HepG2 (cell line): ENCODE measurements at regions not wholly inside any gene's neighbourhood (a gene's known extent, or its start where the extent isn't known, plus 50 kb on each side); places are given as distances from the start of the nearest gene placed in this dataset.

Source experiments
- ATAC-seq: fragments of 200-7000 bp; cut with Tn5 transposase; 3 replicates; pipeline ENCODE4 v1.9.1; 2020; ENCODE audit warnings: mild to moderate bottlenecking, moderate library complexity
- BruUV-seq: library from RNA; stranded (reverse); fragments of 400-500 nt; replicated peaks from 2 replicates; lab custom pipeline; 2021; lab: Mats Ljungman, UMichigan
- CTCF ChIA-PET: fragments of 300-600 bp; formaldehyde crosslinking; extraction: SDS; loops from one replicate; lab custom pipeline; 2021; ENCODE audit warnings: low total read pairs, inconsistent platforms, low intra/inter-chr PET ratio; lab: Yijun Ruan, JAX
- POLR2A ChIA-PET: fragments of 350-600 bp; sonication (Branson Sonifier 250); formaldehyde crosslinking; loops from one replicate; lab custom pipeline; 2020; ENCODE audit warnings: antibody characterized with exemption, inconsistent platforms; lab: Yijun Ruan, JAX
- DNase-seq: peaks from one replicate; pipeline ENCODE4 v3.0.0-alpha.2; 2015; ENCODE audit warnings: low spot score
- FAIRE-seq: peaks from 3 replicates; lab custom pipeline; 2011; peaks lifted over from hg19 to GRCh38; lab: Jason Lieb, UNC
- H2AFZ ChIP-seq: one replicate; pipeline ENCODE4 v1.6.1; 2011; ENCODE audit warnings: low read length, inconsistent platforms
- H3K27ac ChIP-seq: fragments of 300-600 bp; 3 replicates; pipeline ENCODE4 v1.8.0; 2011; ENCODE audit warnings: mixed run types, mild to moderate bottlenecking, mixed read lengths, low read length, inconsistent platforms; ENCODE audit not compliant: insufficient read depth; ENCODE audit errors: extremely low read length
- H3K27me3 ChIP-seq, 2 experiments: fragments of 200-600 bp in 1 of 2; 2 replicates in 1 of 2; 3 replicates in 1 of 2; pipeline versions ENCODE4 v1.6.0 to v1.8.0; 2011; ENCODE audit warnings: low read length in 2 of 2, mild to moderate bottlenecking in 2 of 2, moderate library complexity in 2 of 2, inconsistent platforms in 1 of 2; ENCODE audit not compliant: insufficient read depth in 2 of 2, control insufficient read depth in 1 of 2
- H3K36me3 ChIP-seq, 2 experiments: fragments of 200-600 bp in 1 of 2; replicated peaks in 1 of 2; 2 replicates in 1 of 2; 3 replicates in 1 of 2; pipeline versions ENCODE4 v1.5.1 to v1.8.0; 2011; ENCODE audit warnings: low read length in 2 of 2, inconsistent platforms in 1 of 2; ENCODE audit not compliant: insufficient read depth in 2 of 2, control insufficient read depth in 1 of 2
- H3K4me1 ChIP-seq: 2 replicates; pipeline ENCODE4 v1.5.1; 2012; ENCODE audit warnings: low read length, inconsistent platforms; ENCODE audit not compliant: insufficient read depth
- H3K4me2 ChIP-seq: 2 replicates; pipeline ENCODE4 v1.6.0; 2011; ENCODE audit warnings: low read depth, low read length, inconsistent platforms
- H3K4me3 ChIP-seq, 3 experiments: fragments of 200-600 bp in 1 of 3; sonication (generic), shearing (Covaris generic) in 1 of 3; replicated peaks in 1 of 3; 2 replicates each; pipeline ENCODE4 v1.5.1; 2011 to 2016; ENCODE audit warnings: low read length in 3 of 3, inconsistent platforms in 2 of 3, low read depth in 2 of 3, mild to moderate bottlenecking in 2 of 3, control low read depth in 1 of 3, mixed read lengths in 1 of 3; ENCODE audit not compliant: insufficient read depth in 1 of 3
- H3K79me2 ChIP-seq: one replicate; pipeline ENCODE4 v1.6.1; 2011; ENCODE audit warnings: low read length, inconsistent platforms; ENCODE audit not compliant: insufficient read depth
- H3K9ac ChIP-seq: 2 replicates; pipeline ENCODE4 v1.6.0; 2011; ENCODE audit warnings: mild to moderate bottlenecking, low read depth, low read length, inconsistent platforms; ENCODE audit not compliant: insufficient read depth
- H3K9me3 ChIP-seq: 2 replicates; pipeline ENCODE4 v1.5.1; 2012; ENCODE audit warnings: mild to moderate bottlenecking, low read length
- H4K20me1 ChIP-seq: 2 replicates; pipeline ENCODE4 v1.6.0; 2011; ENCODE audit warnings: inconsistent platforms, mild to moderate bottlenecking, low read length, moderate library complexity; ENCODE audit not compliant: insufficient read depth
- CBX2 ChIP-seq, 2 experiments: fragments of 200-600 bp in 1 of 2; sonication (generic); formaldehyde crosslinking in 1 of 2; IDR thresholded peaks; 2 replicates each; pipeline versions ENCODE4 v1.7.0 to v1.8.1; 2018 to 2022; ENCODE audit warnings: low read depth in 2 of 2, low read length in 1 of 2, mild to moderate bottlenecking in 1 of 2, missing genetic modification reagents in 1 of 2
- CHD2 ChIP-seq: IDR thresholded peaks from 2 replicates; pipeline ENCODE4 v1.6.1; 2011; ENCODE audit warnings: low read depth, low read length, improper control_type of control experiment
- ETV5 ChIP-seq: IDR thresholded peaks from 2 replicates; pipeline ENCODE4 v1.6.1; 2018; ENCODE audit warnings: missing biosample characterization, missing genetic modification reagents, inconsistent platforms, borderline replicate concordance
- HIVEP1 ChIP-seq: sonication (generic); formaldehyde crosslinking; IDR thresholded peaks from 2 replicates; pipeline ENCODE4 v1.4.0; 2020; ENCODE audit warnings: mild to moderate bottlenecking, missing genetic modification reagents
- IKZF1 ChIP-seq: fragments of 450-650 bp; IDR thresholded peaks from 2 replicates; pipeline ENCODE4 v1.7.1; 2016
- JDP2 ChIP-seq: sonication (generic); formaldehyde crosslinking; IDR thresholded peaks from 2 replicates; pipeline ENCODE4 v1.8.1; 2022; ENCODE audit warnings: missing genetic modification reagents, borderline replicate concordance
- SIN3B ChIP-seq: fragments of 150-350 bp; IDR thresholded peaks from 2 replicates; pipeline ENCODE4 v1.6.1; 2014; ENCODE audit warnings: low read length
- ZNF367 ChIP-seq: sonication (generic); formaldehyde crosslinking; IDR thresholded peaks from 2 replicates; pipeline ENCODE4 v1.4.0; 2020; ENCODE audit warnings: missing genetic modification reagents, borderline replicate concordance
- ZNF775 ChIP-seq: sonication (generic); formaldehyde crosslinking; IDR thresholded peaks from 2 replicates; pipeline ENCODE4 v1.4.0; 2020; ENCODE audit warnings: missing genetic modification reagents, mild to moderate bottlenecking, moderate library complexity, borderline replicate concordance
- WGBS: methylation state at CpG from one replicate; pipeline ENCODE4 v1.1.6; 2017; ENCODE audit warnings: low lambda C conversion rate; 5-methylcytosine and 5-hydroxymethylcytosine counted together
- in situ Hi-C: cut with HindIII; loops from 2 replicates; pipeline ENCODE4 v1.10.0; 2017; ENCODE audit warnings: low pct_unique_long_range_greater_than_20kb; ENCODE audit not compliant: extremely low pct_ligation_motif_present
- intact Hi-C: fragments of 100-400 bp; cut with micrococcal nuclease; formaldehyde crosslinking; loops from one replicate; pipeline ENCODE4 v1.10.0; 2022; ENCODE audit not compliant: unreplicated experiment
- TF ChIP-seq, protein P1 (sequence below): sonication (generic); formaldehyde crosslinking; IDR thresholded peaks from 2 replicates; pipeline ENCODE4 v1.4.0; 2020; ENCODE audit warnings: missing genetic modification reagents, borderline replicate concordance
- TF ChIP-seq, protein P2 (sequence below), 2 experiments: sonication (generic) in 1 of 2; formaldehyde crosslinking in 1 of 2; IDR thresholded peaks; 2 replicates each; pipeline versions ENCODE4 v1.4.0 to v1.6.1; 2016 to 2020; ENCODE audit warnings: borderline replicate concordance in 1 of 2, low read depth in 1 of 2, mild to moderate bottlenecking in 1 of 2, missing genetic modification reagents in 1 of 2
- TF ChIP-seq, protein P3 (sequence below): sonication (generic); formaldehyde crosslinking; IDR thresholded peaks from 2 replicates; pipeline ENCODE4 v1.4.0; 2020; ENCODE audit warnings: missing genetic modification reagents, borderline replicate concordance

DNA sequence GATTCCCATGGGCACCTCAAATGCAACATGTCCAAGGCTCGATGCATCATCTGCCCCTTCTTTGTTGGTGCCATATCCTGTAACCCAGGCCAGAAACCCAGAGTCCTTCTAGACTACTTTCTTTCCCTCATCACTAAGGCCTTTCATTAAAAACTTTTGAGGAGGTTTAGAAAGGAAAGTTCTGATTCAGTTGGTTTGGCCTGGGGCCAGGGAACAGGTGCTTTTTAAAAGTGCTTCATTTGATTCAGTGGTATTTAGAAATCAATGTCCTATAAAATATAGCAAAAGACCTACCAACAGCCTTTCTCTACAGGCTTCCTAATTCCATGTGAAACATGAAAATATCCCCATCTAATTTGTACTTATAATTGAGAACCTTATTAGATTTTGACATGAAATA is 341.9 kb upstream of the RORA start:
- FAIRE-seq (no peak), ATAC-seq (no peak), DNase-seq (no peak)
- H3K4me2 ChIP-seq: no peak overlapping the region
- H3K9me3 ChIP-seq: no peaks in the 10 kb centered on the region
- H3K4me3 ChIP-seq: no peak overlapping the region
- no peaks in the 10 kb centered on the region for H3K79me2 ChIP-seq
- ChIA-PET CTCF (no interaction called here), POLR2A (no interaction called here)
- in situ Hi-C loops: no loop called here
- BruUV-seq: no TSS peak
- H3K36me3 ChIP-seq: no peaks in the 10 kb centered on the region
- H3K27ac ChIP-seq: no peak overlapping the region
- H3K4me1 ChIP-seq: no peaks in the 10 kb centered on the region
- no peak overlapping the region for H3K9ac ChIP-seq
- WGBS: 7% methylated on average over 1 of the region's 1 CpG
- no peaks in the 10 kb centered on the region for H4K20me1 ChIP-seq
- no peaks in the 10 kb centered on the region for H3K27me3 ChIP-seq
- no peak overlapping the region for H2AFZ ChIP-seq
- intact Hi-C loops: no loop called here
- TF ChIP-seq ETV5 (CRISPR knock-in tag): no peak
- TF ChIP-seq HIVEP1: no peak
- TF ChIP-seq, protein P1, sequence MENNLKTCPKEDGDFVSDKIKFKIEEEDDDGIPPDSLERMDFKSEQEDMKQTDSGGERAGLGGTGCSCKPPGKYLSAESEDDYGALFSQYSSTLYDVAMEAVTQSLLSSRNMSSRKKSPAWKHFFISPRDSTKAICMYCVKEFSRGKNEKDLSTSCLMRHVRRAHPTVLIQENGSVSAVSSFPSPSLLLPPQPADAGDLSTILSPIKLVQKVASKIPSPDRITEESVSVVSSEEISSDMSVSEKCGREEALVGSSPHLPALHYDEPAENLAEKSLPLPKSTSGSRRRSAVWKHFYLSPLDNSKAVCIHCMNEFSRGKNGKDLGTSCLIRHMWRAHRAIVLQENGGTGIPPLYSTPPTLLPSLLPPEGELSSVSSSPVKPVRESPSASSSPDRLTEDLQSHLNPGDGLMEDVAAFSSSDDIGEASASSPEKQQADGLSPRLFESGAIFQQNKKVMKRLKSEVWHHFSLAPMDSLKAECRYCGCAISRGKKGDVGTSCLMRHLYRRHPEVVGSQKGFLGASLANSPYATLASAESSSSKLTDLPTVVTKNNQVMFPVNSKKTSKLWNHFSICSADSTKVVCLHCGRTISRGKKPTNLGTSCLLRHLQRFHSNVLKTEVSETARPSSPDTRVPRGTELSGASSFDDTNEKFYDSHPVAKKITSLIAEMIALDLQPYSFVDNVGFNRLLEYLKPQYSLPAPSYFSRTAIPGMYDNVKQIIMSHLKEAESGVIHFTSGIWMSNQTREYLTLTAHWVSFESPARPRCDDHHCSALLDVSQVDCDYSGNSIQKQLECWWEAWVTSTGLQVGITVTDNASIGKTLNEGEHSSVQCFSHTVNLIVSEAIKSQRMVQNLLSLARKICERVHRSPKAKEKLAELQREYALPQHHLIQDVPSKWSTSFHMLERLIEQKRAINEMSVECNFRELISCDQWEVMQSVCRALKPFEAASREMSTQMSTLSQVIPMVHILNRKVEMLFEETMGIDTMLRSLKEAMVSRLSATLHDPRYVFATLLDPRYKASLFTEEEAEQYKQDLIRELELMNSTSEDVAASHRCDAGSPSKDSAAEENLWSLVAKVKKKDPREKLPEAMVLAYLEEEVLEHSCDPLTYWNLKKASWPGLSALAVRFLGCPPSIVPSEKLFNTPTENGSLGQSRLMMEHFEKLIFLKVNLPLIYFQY (CRISPR knock-in tag): no peak
- TF ChIP-seq IKZF1: no peak
- TF ChIP-seq SIN3B: no peak
- TF ChIP-seq, protein P2, sequence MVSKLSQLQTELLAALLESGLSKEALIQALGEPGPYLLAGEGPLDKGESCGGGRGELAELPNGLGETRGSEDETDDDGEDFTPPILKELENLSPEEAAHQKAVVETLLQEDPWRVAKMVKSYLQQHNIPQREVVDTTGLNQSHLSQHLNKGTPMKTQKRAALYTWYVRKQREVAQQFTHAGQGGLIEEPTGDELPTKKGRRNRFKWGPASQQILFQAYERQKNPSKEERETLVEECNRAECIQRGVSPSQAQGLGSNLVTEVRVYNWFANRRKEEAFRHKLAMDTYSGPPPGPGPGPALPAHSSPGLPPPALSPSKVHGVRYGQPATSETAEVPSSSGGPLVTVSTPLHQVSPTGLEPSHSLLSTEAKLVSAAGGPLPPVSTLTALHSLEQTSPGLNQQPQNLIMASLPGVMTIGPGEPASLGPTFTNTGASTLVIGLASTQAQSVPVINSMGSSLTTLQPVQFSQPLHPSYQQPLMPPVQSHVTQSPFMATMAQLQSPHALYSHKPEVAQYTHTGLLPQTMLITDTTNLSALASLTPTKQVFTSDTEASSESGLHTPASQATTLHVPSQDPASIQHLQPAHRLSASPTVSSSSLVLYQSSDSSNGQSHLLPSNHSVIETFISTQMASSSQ (IDR thresholded peaks at IDR 0.05; ENCODE audit: low read depth): no peak
- TF ChIP-seq, protein P2 (CRISPR knock-in tag; IDR thresholded peaks at IDR 0.05; ENCODE audit: borderline replicate concordance): no peak
- TF ChIP-seq, protein P3, sequence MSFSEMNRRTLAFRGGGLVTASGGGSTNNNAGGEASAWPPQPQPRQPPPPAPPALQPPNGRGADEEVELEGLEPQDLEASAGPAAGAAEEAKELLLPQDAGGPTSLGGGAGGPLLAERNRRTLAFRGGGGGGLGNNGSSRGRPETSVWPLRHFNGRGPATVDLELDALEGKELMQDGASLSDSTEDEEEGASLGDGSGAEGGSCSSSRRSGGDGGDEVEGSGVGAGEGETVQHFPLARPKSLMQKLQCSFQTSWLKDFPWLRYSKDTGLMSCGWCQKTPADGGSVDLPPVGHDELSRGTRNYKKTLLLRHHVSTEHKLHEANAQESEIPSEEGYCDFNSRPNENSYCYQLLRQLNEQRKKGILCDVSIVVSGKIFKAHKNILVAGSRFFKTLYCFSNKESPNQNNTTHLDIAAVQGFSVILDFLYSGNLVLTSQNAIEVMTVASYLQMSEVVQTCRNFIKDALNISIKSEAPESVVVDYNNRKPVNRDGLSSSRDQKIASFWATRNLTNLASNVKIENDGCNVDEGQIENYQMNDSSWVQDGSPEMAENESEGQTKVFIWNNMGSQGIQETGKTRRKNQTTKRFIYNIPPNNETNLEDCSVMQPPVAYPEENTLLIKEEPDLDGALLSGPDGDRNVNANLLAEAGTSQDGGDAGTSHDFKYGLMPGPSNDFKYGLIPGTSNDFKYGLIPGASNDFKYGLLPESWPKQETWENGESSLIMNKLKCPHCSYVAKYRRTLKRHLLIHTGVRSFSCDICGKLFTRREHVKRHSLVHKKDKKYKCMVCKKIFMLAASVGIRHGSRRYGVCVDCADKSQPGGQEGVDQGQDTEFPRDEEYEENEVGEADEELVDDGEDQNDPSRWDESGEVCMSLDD: no peak
- TF ChIP-seq CBX2 (IDR thresholded peaks at IDR 0.05; ENCODE audit: low read depth, low read length): no peak
- TF ChIP-seq CBX2 (CRISPR knock-in tag; IDR thresholded peaks at IDR 0.05; ENCODE audit: low read depth): no peak
- no peak for TF ChIP-seq CHD2
- no peak for TF ChIP-seq ZNF367 (CRISPR knock-in tag)
- no peak for TF ChIP-seq ZNF775
- no peak for TF ChIP-seq JDP2 (CRISPR knock-in tag)
